Activated CD8-positive, alpha-beta memory T cell treated with anti-CD3 and anti-CD28 coated beads, Interleukin-2, amount 10 ng/mL, durations not matched to agents 7 days and 5 days (primary cell): ENCODE measurements at regions not wholly inside any gene's neighbourhood (a gene's known extent, or its start where the extent isn't known, plus 50 kb on each side); places are given as distances from the start of the nearest gene placed in this dataset.

ENCODE experiments used
- ATAC-seq: fragments of 150-1000 bp; cut with Tn5 transposase; one replicate; pipeline ENCODE4 v1.10.0; 2021; ENCODE audit warnings: moderate library complexity
- CTCF ChIA-PET: fragments of 350-600 bp; sonication (Branson Sonifier 250); formaldehyde crosslinking; loops from one replicate; lab custom pipeline; 2021; ENCODE audit warnings: antibody characterized with exemption; lab: Charles Lee
- DNase-seq: peaks from one replicate; pipeline ENCODE4 v3.0.0-alpha.2; 2020
- H3K27ac Mint-ChIP-seq: one replicate; pipeline ENCODE4 v1.8.0; 2021; ENCODE audit warnings: mild to moderate bottlenecking, mixed read lengths
- H3K27me3 Mint-ChIP-seq: one replicate; pipeline ENCODE4 v1.8.0; 2021; ENCODE audit warnings: mixed read lengths
- H3K36me3 Mint-ChIP-seq: one replicate; pipeline ENCODE4 v1.8.0; 2021; ENCODE audit warnings: mild to moderate bottlenecking, mixed read lengths
- H3K4me1 Mint-ChIP-seq: one replicate; pipeline ENCODE4 v1.8.0; 2021; ENCODE audit warnings: mixed read lengths
- H3K4me3 Mint-ChIP-seq: one replicate; pipeline ENCODE4 v1.8.0; 2021; ENCODE audit warnings: mild to moderate bottlenecking, moderate library complexity, mixed read lengths
- H3K9me3 Mint-ChIP-seq: one replicate; pipeline ENCODE4 v1.8.0; 2022; ENCODE audit warnings: low read depth, mixed read lengths

DNA sequence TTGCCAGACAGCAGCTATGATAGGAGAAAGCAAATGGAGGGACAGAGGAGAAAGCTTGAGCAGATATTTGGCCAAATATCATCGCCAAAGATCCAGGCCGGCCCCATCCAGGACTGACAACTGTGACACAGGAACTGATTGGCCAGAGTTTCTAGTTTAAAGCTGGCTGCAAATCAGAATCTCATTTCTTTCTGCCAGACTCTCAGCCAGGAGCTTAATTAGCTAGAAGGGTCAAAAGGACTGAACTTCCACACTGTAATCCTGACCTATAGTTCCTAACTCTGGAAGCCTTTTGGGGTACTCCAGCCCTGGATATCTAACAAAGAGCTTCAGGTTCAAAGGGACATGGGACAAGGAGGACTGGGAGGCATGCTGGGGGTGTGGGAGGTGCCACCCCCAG, 106.7 kb upstream of the GNG12 start:
- Mint-ChIP-seq H3K27ac (no peak overlapping the region), H3K4me1 (no peaks in the 10 kb centered on the region), H3K36me3 (no peaks in the 10 kb centered on the region), H3K27me3 (no peaks in the 10 kb centered on the region), H3K9me3 (no peaks in the 10 kb centered on the region), H3K4me3 (no peak overlapping the region)
- DNase-seq (no peak), ATAC-seq (no peak)
- CTCF ChIA-PET = interaction anchor here (1.1 kb wide), 1 partner anchor 180 kb away, joined by 3 read pairs; no protein-coding TSS in a partner anchor

DNA sequence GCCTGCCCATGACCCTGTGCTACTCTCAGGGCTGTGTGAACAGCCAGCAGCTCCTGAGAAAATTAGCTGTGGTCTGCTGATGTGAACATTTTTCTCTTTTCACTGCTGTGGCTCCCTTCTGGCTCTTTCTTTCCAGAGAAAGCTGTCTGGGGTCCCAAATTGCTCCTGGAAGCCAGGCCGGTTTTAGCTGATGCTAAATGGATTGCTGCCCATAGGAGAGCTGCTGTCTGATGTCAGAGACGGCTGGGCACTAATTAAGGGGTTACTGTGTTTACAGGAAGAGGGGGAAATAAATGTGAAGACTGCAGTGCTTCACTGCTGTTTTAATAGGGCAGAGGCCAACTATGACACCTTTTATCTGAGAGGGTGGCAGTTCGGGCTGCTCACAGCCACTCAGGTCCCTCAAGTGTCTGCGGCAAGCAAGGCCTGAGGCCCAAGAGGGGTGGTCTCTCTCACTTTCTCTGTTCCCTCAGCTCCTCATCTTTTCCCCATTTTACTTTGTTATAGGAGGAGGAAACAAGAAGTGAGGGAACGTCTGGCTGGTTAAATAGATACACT, 106.0 kb upstream of the GNG12 start:
- H3K4me3 Mint-ChIP-seq = no peak overlapping the region
- no peaks in the 10 kb centered on the region for H3K27me3 Mint-ChIP-seq
- CTCF ChIA-PET = interaction anchor here (1.1 kb wide), 1 partner anchor 179 kb away, joined by 3 read pairs; no protein-coding TSS in a partner anchor
- H3K27ac Mint-ChIP-seq = no peak overlapping the region
- no peaks in the 10 kb centered on the region for H3K36me3 Mint-ChIP-seq
- no peak for DNase-seq
- no peaks in the 10 kb centered on the region for H3K9me3 Mint-ChIP-seq
- no peaks in the 10 kb centered on the region for H3K4me1 Mint-ChIP-seq
- no peak for ATAC-seq

DNA sequence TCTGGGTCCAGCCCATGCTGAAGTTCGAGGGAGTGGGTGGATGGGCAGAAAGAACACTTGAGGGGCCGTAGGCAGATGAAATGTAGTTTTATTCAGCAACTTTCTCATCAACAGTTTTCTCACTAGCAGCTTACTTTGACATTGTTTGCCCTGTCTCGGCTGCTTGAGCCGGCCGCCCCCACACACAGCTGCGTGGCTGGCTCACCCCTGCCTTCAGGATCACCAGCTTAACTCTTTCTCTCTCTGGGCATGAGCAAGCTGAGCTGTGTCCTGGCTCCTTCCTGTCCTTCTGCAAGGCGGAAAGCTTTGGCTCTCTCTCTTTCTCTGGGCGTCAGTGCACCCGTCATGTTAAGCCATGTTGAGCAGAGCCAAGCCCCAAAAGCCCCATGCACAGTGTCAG, 104.4 kb upstream of the GNG12 start:
- H3K9me3 Mint-ChIP-seq = no peaks in the 10 kb centered on the region

DNA sequence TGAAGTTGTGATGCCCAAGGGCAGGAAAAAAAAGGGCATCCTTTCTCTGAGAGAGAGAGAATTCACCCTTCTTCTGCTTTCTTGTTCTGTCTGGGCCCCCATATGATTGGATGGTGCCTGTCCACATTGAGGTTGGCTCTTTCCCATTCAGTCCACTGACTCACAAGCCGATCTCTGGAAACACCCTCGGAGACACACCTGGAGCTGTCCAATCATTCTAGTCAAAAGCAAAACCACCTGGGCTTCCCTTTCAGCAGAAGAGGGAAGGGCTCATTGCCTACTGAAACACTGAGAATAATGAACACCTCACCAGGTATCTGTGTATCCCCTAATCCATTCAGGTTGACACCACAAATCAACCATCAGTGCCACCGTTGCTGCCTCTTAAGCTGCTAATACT, 103.7 kb upstream of the GNG12 start:
- H3K27ac Mint-ChIP-seq = no peak overlapping the region
- H3K36me3 Mint-ChIP-seq = no peaks in the 10 kb centered on the region
- DNase-seq (no peak), ATAC-seq (no peak)
- H3K4me1 Mint-ChIP-seq = no peaks in the 10 kb centered on the region
- no peaks in the 10 kb centered on the region for H3K27me3 Mint-ChIP-seq
- H3K4me3 Mint-ChIP-seq = no peak overlapping the region
- no peaks in the 10 kb centered on the region for H3K9me3 Mint-ChIP-seq
- CTCF ChIA-PET = no interaction called here

More for the DNA sequence above, 104.4 kb upstream of the GNG12 start:
- Mint-ChIP-seq H3K4me3 (no peak overlapping the region), H3K36me3 (no peaks in the 10 kb centered on the region), H3K27ac (no peak overlapping the region), H3K27me3 (no peaks in the 10 kb centered on the region), H3K4me1 (no peaks in the 10 kb centered on the region)
- CTCF ChIA-PET = no interaction called here
- DNase-seq (no peak), ATAC-seq (no peak)

DNA sequence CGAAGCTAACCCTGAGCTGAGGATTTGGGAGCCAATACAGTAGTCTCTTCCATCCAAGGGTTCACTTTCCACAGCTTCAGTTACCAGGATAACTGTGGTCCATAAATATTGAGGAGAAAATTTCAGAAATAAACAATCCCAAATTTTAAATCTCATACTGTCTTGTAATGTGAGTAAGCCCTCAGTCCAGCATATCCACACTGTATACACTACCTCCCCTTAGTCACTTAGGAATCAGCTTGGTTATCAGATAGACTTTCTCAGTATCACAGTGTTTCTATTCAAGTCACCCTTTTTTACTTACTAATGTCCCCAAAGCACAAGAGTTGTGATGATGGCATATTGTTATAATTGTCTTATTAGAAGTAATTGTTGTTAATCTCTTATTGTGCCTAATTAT, 102.3 kb upstream of the GNG12 start:
- ATAC-seq (no peak), DNase-seq (no peak)
- Mint-ChIP-seq H3K4me3 (no peak overlapping the region), H3K9me3 (no peaks in the 10 kb centered on the region), H3K4me1 (no peaks in the 10 kb centered on the region), H3K27me3 (no peaks in the 10 kb centered on the region), H3K27ac (no peak overlapping the region), H3K36me3 (no peaks in the 10 kb centered on the region)
- CTCF ChIA-PET = no interaction called here

DNA sequence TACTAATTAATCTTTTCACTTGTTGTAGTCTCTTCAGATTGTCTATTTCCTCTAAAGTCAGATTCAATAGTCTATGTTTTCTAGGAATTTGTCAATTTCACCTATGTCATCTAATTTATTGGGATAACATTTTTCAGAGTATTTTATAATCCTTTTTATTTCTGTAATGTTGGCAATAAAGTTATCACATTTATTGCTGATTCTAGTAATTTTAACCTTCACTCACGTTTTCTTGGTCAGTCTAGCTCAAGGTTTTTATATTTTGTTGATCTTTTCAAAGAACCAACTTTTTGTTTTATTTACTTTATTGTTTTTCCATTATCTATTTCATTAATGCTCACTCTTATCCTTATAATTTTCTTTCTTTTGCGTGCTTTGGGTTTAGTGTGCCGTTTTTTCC, 97.9 kb upstream of the GNG12 start:
- Mint-ChIP-seq H3K36me3 (no peaks in the 10 kb centered on the region), H3K9me3 (no peaks in the 10 kb centered on the region), H3K27me3 (no peaks in the 10 kb centered on the region), H3K27ac (no peak overlapping the region), H3K4me3 (no peak overlapping the region), H3K4me1 (no peaks in the 10 kb centered on the region)
- CTCF ChIA-PET = no interaction called here
- DNase-seq (no peak), ATAC-seq (no peak)

DNA sequence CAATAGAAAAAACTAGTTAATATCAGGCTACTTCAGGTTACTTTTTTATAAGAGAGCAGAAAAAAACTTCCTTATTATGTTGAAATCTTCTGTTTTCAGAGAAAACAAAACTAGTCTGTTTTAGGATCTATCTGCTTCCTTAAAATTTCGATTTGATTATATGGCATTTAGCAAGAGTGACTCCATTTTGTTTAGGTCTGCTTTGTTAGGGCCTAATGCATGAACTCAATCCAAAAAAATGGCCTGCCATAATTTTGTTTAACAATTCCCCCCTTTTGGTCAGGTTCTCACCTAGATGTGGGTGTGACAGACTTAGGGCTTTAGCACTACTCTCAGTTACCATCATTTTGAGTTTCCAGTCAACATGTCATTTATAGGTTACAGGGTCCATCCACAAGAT, 89.8 kb upstream of the GNG12 start:
- Mint-ChIP-seq H3K27ac (no peak overlapping the region), H3K4me3 (no peak overlapping the region), H3K4me1 (no peaks in the 10 kb centered on the region), H3K9me3 (no peaks in the 10 kb centered on the region), H3K36me3 (no peaks in the 10 kb centered on the region), H3K27me3 (peaks cover 5% of the 10 kb centered on the region)
- ATAC-seq (no peak), DNase-seq (no peak)
- CTCF ChIA-PET = interaction anchor here (0.6 kb wide), 1 partner anchor 120 kb away, joined by 3 read pairs; no protein-coding TSS in a partner anchor

DNA sequence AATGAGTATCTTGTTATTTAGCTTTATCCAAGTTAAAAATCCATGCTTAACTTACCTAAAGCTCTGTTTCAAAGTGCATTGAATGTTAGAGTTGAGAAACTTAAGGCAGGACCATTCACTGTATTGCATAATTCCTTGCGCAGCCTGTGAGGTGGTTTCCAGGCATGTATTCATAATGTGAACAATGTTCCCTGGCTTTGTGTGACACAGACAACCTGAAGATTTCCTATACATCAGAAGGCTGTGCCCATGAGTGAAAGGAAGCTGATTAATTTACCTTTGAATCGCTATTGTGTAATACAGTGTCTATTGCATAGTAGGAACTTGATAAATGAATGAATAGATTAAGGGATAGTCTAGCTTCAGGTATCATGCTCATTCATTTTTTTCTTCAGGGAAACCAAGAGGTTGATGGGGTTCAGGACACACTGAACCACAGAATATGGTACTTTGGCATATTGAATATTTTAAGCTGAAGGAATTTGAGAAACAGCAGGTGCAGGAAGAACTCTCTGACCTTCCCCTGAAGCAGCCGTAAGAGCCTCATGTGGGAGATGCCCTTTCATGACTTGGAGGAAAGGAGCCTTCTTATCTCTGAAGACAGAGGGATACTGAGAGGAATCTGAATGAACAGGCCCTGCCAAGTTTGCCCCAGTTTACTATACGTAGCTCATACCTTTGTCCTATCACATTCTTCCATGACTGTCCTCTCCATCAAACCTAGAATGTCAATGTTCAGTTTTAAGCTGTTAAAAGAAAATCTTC, 88.6 kb upstream of the GNG12 start:
- H3K36me3 Mint-ChIP-seq = no peaks in the 10 kb centered on the region
- no peak overlapping the region for H3K4me3 Mint-ChIP-seq
- DNase-seq = no peak
- H3K27me3 Mint-ChIP-seq = peaks cover 5% of the 10 kb centered on the region
- CTCF ChIA-PET = no interaction called here
- no peaks in the 10 kb centered on the region for H3K9me3 Mint-ChIP-seq
- no peaks in the 10 kb centered on the region for H3K4me1 Mint-ChIP-seq
- no peak overlapping the region for H3K27ac Mint-ChIP-seq
- no peak for ATAC-seq

DNA sequence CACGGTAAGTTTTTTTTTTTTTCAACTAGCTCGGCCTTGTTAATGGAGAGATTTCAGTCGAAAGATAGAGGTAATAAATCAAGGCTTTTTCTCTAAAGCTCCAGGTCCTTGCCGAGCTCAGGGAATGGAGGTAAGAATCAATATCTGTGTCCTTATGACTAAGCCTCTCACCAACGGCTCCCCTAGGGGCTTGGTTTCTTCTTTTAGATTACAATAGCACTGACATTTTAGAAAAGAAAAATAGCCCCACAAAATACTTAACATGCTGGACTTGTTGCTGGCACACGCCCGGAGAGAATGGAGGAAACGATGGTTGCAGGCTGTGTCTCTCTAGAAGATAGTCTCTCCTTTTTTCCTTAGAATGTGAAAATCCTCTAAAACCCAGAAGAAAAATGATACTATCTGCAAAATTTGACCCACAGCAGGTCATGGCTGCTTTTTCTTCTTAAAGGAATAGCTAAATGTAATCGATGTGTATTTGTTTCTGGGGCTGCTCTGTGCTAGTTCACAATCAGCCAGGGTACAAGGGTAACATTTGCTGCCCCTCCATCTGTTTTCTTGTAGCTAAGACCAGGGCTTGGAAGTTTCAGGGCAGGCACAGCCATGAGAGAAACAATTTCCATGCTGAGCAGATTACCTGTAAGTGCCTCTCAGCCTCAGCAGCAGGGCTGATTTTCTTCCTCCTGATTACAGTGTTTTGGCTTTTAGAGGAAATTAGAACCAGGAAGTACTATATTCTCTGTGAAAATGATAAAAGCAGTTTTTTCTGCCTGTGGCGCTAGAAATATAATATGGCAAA, 86.2 kb upstream of the GNG12 start:
- no peaks in the 10 kb centered on the region for H3K4me1 Mint-ChIP-seq

DNA sequence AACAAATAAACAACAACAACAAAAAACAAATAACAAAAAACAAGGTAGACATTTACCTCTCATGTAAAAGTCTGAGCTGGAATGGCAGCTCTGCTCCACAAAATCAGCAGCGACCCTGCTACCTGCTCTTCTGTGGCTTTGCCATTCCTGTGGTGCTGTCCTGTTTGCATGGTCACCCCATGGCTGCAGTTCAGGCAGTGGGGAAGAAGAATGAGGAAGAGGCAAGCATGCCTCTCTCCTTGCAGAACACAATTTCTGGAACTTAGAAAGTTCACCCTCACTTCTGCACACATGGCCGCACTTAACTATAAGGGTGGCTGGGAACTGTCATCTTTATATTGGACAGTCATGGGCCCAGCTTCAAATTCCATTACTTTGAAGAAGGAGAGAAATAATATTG, 84.8 kb upstream of the GNG12 start:
- no peaks in the 10 kb centered on the region for H3K27me3 Mint-ChIP-seq
- ATAC-seq (no peak), DNase-seq (no peak)
- H3K4me1 Mint-ChIP-seq = no peaks in the 10 kb centered on the region
- H3K9me3 Mint-ChIP-seq = no peaks in the 10 kb centered on the region
- no peak overlapping the region for H3K4me3 Mint-ChIP-seq
- H3K27ac Mint-ChIP-seq = no peak overlapping the region
- no peaks in the 10 kb centered on the region for H3K36me3 Mint-ChIP-seq
- CTCF ChIA-PET = no interaction called here

More for the DNA sequence above, 86.2 kb upstream of the GNG12 start:
- DNase-seq (no peak), ATAC-seq (no peak)
- H3K9me3 Mint-ChIP-seq = no peaks in the 10 kb centered on the region
- no peak overlapping the region for H3K4me3 Mint-ChIP-seq
- peaks cover 2% of the 10 kb centered on the region for H3K27me3 Mint-ChIP-seq
- no peaks in the 10 kb centered on the region for H3K36me3 Mint-ChIP-seq
- CTCF ChIA-PET = no interaction called here
- H3K27ac Mint-ChIP-seq = no peak overlapping the region

DNA sequence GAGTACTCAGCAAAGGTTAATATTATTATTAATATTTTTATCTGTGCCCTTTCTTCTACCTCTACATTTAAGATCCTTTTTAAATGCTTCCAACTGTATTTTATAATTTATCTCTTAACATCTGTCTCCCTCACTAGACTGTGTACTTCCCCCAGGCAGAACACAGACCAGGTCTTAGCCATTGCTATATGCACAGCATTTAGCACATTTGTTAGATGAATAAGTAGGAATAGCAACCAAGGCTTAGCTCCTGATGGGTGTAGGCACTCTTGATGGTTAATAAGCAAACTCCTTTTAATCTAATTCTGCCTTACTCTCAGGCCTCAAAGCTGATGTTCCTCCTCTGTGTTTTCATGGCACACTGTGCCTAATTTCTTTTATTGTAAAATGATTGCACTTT, 83.7 kb upstream of the GNG12 start:
- H3K4me3 Mint-ChIP-seq = no peak overlapping the region
- no peaks in the 10 kb centered on the region for H3K4me1 Mint-ChIP-seq
- no peaks in the 10 kb centered on the region for H3K36me3 Mint-ChIP-seq
- H3K27me3 Mint-ChIP-seq = no peaks in the 10 kb centered on the region
- ATAC-seq (no peak), DNase-seq (no peak)
- H3K27ac Mint-ChIP-seq = no peak overlapping the region
- CTCF ChIA-PET = no interaction called here
- H3K9me3 Mint-ChIP-seq = no peaks in the 10 kb centered on the region

DNA sequence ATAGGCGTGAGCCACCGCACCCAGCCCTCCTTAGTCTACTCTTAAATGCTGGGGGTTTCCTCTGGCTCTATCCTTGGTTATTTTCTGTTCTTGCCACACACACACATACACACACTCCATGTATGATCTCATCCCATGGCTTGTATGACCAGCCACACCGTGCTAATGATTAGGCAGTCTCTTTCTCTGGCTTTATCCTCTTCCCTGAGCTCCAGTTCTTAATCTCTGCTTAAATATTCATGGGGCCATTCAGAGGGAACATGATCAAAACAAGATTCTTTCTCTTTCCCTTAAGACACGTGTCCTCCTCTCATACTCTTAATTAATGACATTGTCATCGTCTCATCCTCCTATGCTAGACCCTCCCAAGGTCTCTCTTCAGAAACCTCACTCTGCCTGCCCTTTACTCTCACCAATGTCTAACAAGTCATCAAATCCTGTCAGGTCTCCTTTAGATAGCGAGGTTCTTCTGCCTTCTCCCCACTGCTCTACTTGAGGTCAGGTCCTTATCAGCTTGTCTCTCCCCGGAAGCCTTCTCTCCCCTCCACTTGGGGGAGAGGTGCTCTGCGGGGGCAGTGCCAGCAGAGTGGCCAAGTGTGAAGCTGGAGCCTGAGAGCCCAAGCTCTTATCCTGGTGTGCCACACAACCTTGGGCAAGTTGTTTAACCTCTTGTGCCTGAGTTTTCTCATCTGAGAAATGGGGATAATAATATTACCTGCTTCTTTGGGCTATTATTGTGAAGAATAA, 83.0 kb upstream of the GNG12 start:
- DNase-seq (no peak), ATAC-seq (no peak)
- Mint-ChIP-seq H3K4me3 (no peak overlapping the region), H3K27me3 (no peaks in the 10 kb centered on the region), H3K4me1 (no peaks in the 10 kb centered on the region), H3K9me3 (no peaks in the 10 kb centered on the region), H3K36me3 (no peaks in the 10 kb centered on the region), H3K27ac (no peak overlapping the region)
- CTCF ChIA-PET = no interaction called here

DNA sequence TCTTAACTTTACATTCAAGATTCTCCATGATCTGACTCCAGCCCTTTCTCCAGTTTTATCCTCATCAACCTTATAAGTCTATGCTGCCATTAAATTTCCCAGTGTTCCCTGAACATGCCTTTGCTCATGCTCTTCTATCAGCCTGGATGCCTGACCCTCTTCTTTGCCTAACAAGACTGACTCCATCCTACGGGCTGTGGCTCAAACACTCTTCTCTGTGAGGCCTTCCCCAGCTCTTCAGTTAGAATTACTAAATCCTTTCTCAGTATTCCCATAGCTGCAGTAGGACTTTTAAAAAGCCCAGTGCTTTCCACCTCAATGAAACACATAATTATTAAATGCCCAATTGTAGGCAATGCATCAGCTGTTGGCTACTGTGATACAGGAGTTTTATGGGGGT, 76.5 kb upstream of the GNG12 start:
- Mint-ChIP-seq H3K27me3 (no peaks in the 10 kb centered on the region), H3K36me3 (no peaks in the 10 kb centered on the region), H3K9me3 (no peaks in the 10 kb centered on the region), H3K4me1 (no peaks in the 10 kb centered on the region), H3K27ac (no peak overlapping the region), H3K4me3 (no peak overlapping the region)
- DNase-seq (no peak), ATAC-seq (no peak)
- CTCF ChIA-PET = no interaction called here
